ENCODE measurements at regions not wholly inside any gene's neighbourhood (a gene's known extent, or its start where the extent isn't known, plus 50 kb on each side); places are given as distances from the start of the nearest gene placed in this dataset.

GRCh38 chr9:99436616-99437015 lies 214.5 kb downstream of the SEC61B start:
- ATAC-seq (no peak), DNase-seq (no peak)
- H3K36me3 ChIP-seq (ENCODE audit: low read depth), result no peaks in the 10 kb centered on the region
- no peaks in the 10 kb centered on the region for H3K4me1 ChIP-seq (ENCODE audit: low read depth)
- intact Hi-C loops (cut with DNase I, micrococcal nuclease), result no loop called here
- no peak for TF ChIP-seq CTCF (IDR thresholded peaks at IDR 0.05)
- H3K4me3 ChIP-seq, result no peak overlapping the region
- H3K9me3 ChIP-seq, result no peaks in the 10 kb centered on the region

GRCh38 chr9:99437145-99437544 lies 215.1 kb downstream of the SEC61B start:
- no peak for ATAC-seq

GRCh38 chr9:99438596-99438995 lies 216.5 kb downstream of the SEC61B start:
- intact Hi-C loops (cut with DNase I, micrococcal nuclease), result no loop called here
- Histone ChIP-seq H3K4me1 (ENCODE audit: low read depth) (no peaks in the 10 kb centered on the region), H3K36me3 (ENCODE audit: low read depth) (no peaks in the 10 kb centered on the region), H3K9me3 (no peaks in the 10 kb centered on the region), H3K4me3 (no peak overlapping the region)
- ATAC-seq, result no peak
- TF ChIP-seq CTCF (IDR thresholded peaks at IDR 0.05), result no peak
- no peak for DNase-seq

More at GRCh38 chr9:99437145-99437544, 215.1 kb downstream of the SEC61B start:
- H3K9me3 ChIP-seq, result no peaks in the 10 kb centered on the region
- H3K4me1 ChIP-seq (ENCODE audit: low read depth), result no peaks in the 10 kb centered on the region
- DNase-seq, result no peak
- H3K36me3 ChIP-seq (ENCODE audit: low read depth), result no peaks in the 10 kb centered on the region
- no peak overlapping the region for H3K4me3 ChIP-seq
- TF ChIP-seq CTCF (IDR thresholded peaks at IDR 0.05), result no peak
- intact Hi-C loops (cut with DNase I, micrococcal nuclease), result no loop called here

- intact Hi-C loops (cut with DNase I, micrococcal nuclease), result no loop called here
- Histone ChIP-seq H3K4me3 (no peak overlapping the region), H3K36me3 (ENCODE audit: low read depth) (no peaks in the 10 kb centered on the region), H3K9me3 (no peaks in the 10 kb centered on the region), H3K4me1 (ENCODE audit: low read depth) (no peaks in the 10 kb centered on the region)
- TF ChIP-seq CTCF (IDR thresholded peaks at IDR 0.05), result no peak
- DNase-seq (no peak), ATAC-seq (no peak)
Observed at GRCh38 chr9:99441829-99442228, 219.7 kb downstream of the SEC61B start.

GRCh38 chr9:99445371-99445891 lies 223.3 kb downstream of the SEC61B start:
- no peaks in the 10 kb centered on the region for H3K9me3 ChIP-seq
- H3K4me3 ChIP-seq, result no peak overlapping the region
- peak; percentile 21 for ATAC-seq
- no peaks in the 10 kb centered on the region for H3K36me3 ChIP-seq (ENCODE audit: low read depth)
- intact Hi-C loops (cut with DNase I, micrococcal nuclease), result no loop called here
- TF ChIP-seq CTCF (IDR thresholded peaks at IDR 0.05), result no peak
- DNase-seq, result no peak
- no peaks in the 10 kb centered on the region for H3K4me1 ChIP-seq (ENCODE audit: low read depth)

- DNase-seq (no peak), ATAC-seq (no peak)
- no peaks in the 10 kb centered on the region for H3K4me1 ChIP-seq (ENCODE audit: low read depth)
- H3K4me3 ChIP-seq, result no peak overlapping the region
- H3K9me3 ChIP-seq, result no peaks in the 10 kb centered on the region
- H3K36me3 ChIP-seq (ENCODE audit: low read depth), result no peaks in the 10 kb centered on the region
- no peak for TF ChIP-seq CTCF (IDR thresholded peaks at IDR 0.05)
- intact Hi-C loops (cut with DNase I, micrococcal nuclease), result no loop called here
Observed at GRCh38 chr9:99445920-99446319, 223.8 kb downstream of the SEC61B start.
